ENCODE measurements at regions not wholly inside any gene's neighbourhood (a gene's known extent, or its start where the extent isn't known, plus 50 kb on each side); places are given as distances from the start of the nearest gene placed in this dataset.

- TF ChIP-seq CTCF (IDR thresholded peaks at IDR 0.05): no peak
- TF ChIP-seq POLR2AphosphoS5 (IDR thresholded peaks at IDR 0.05; ENCODE audit: low read depth, low read length): no peak
- TF ChIP-seq REST (IDR thresholded peaks at IDR 0.05; ENCODE audit: insufficient read depth in 1 of 2, low read depth in 2 of 2, low read length in 1 of 2): no peak
- TF ChIP-seq TCF7L2 (IDR thresholded peaks at IDR 0.05; ENCODE audit: low read depth, low read length): no peak
These were observed 565.9 kb upstream of the TECRL start for GRCh38 chr4:64975177-64975576.

All from Panc1 (cell line).